DND-41 (cell line): ENCODE measurements at regions not wholly inside any gene's neighbourhood (a gene's known extent, or its start where the extent isn't known, plus 50 kb on each side); places are given as distances from the start of the nearest gene placed in this dataset.

ENCODE experiments used
- EZH2 ChIP-seq: IDR thresholded peaks from 3 replicates; pipeline ENCODE4 v1.6.1; 2012; ENCODE audit warnings: borderline replicate concordance, low read depth, mild to moderate bottlenecking, moderate library complexity, low read length, inconsistent platforms; ENCODE audit not compliant: severe bottlenecking
- TF ChIP-seq, protein P1 (sequence below): IDR thresholded peaks from 2 replicates; pipeline ENCODE4 v1.5.1; 2012; ENCODE audit warnings: borderline replicate concordance, low read length, moderate library complexity, mild to moderate bottlenecking; ENCODE audit not compliant: poor library complexity, severe bottlenecking; ENCODE audit errors: extremely low read depth

GRCh38 chr7:155908385-155908784, 96.1 kb upstream of the SHH start:
- TF ChIP-seq, protein P1, sequence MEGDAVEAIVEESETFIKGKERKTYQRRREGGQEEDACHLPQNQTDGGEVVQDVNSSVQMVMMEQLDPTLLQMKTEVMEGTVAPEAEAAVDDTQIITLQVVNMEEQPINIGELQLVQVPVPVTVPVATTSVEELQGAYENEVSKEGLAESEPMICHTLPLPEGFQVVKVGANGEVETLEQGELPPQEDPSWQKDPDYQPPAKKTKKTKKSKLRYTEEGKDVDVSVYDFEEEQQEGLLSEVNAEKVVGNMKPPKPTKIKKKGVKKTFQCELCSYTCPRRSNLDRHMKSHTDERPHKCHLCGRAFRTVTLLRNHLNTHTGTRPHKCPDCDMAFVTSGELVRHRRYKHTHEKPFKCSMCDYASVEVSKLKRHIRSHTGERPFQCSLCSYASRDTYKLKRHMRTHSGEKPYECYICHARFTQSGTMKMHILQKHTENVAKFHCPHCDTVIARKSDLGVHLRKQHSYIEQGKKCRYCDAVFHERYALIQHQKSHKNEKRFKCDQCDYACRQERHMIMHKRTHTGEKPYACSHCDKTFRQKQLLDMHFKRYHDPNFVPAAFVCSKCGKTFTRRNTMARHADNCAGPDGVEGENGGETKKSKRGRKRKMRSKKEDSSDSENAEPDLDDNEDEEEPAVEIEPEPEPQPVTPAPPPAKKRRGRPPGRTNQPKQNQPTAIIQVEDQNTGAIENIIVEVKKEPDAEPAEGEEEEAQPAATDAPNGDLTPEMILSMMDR = no peak
- no peak for TF ChIP-seq EZH2
